PC-9 (cell line): ENCODE measurements at regions not wholly inside any gene's neighbourhood (a gene's known extent, or its start where the extent isn't known, plus 50 kb on each side); places are given as distances from the start of the nearest gene placed in this dataset.

Experiments
- EZH2 ChIP-seq: fragments of 200-600 bp; sonication (generic); IDR thresholded peaks from 2 replicates; pipeline ENCODE4 v1.8.0; 2017; ENCODE audit warnings: antibody characterized with exemption, low read depth
- TF ChIP-seq, protein P1 (sequence below): fragments of 200-600 bp; sonication (generic); conservative IDR thresholded peaks from 2 replicates; pipeline ENCODE4 v1.6.1; 2017; ENCODE audit warnings: mixed run types, antibody characterized with exemption, mild to moderate bottlenecking, moderate library complexity

DNA sequence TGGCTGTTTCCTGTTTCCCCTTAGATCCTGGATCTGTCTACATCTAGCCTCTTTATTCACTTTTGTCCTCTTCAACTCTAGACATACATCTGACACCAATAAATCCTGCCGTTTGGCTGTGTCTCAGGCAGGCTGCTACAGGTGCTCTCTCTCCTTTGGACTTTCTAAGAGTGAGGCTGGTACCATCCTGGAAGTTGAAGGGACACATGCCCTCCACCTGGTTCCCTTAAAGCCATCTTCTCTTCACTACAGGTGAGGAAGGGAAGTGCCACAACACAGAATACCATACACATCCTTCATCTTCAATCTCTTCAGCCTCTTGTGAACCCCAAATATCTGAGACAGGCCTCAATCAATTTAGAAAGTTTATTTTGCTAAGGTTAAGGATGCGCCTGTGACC is 137.9 kb downstream of the BACH1 start:
- TF ChIP-seq, protein P1, sequence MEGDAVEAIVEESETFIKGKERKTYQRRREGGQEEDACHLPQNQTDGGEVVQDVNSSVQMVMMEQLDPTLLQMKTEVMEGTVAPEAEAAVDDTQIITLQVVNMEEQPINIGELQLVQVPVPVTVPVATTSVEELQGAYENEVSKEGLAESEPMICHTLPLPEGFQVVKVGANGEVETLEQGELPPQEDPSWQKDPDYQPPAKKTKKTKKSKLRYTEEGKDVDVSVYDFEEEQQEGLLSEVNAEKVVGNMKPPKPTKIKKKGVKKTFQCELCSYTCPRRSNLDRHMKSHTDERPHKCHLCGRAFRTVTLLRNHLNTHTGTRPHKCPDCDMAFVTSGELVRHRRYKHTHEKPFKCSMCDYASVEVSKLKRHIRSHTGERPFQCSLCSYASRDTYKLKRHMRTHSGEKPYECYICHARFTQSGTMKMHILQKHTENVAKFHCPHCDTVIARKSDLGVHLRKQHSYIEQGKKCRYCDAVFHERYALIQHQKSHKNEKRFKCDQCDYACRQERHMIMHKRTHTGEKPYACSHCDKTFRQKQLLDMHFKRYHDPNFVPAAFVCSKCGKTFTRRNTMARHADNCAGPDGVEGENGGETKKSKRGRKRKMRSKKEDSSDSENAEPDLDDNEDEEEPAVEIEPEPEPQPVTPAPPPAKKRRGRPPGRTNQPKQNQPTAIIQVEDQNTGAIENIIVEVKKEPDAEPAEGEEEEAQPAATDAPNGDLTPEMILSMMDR: no peak
- no peak for TF ChIP-seq EZH2
